ENCODE measurements at regions not wholly inside any gene's neighbourhood (a gene's known extent, or its start where the extent isn't known, plus 50 kb on each side); places are given as distances from the start of the nearest gene placed in this dataset.

GRCh38 chr9:21687351-21687750, 115.1 kb upstream of the MTAP start:
- no peak for TF ChIP-seq POLR2A (IDR thresholded peaks at IDR 0.05; ENCODE audit: low read length)
- TF ChIP-seq GATA1 (IDR thresholded peaks at IDR 0.05; ENCODE audit: low read depth, low read length), result no peak

Data from erythroblast (primary cell).